H54 (cell line): ENCODE measurements at regions not wholly inside any gene's neighbourhood (a gene's known extent, or its start where the extent isn't known, plus 50 kb on each side); places are given as distances from the start of the nearest gene placed in this dataset.

Source experiments
- DNase-seq: peaks from one replicate; pipeline ENCODE4 v3.0.0; 2011; ENCODE audit warnings: low spot score, mixed read lengths; ENCODE audit not compliant: insufficient read length
- FAIRE-seq: peaks from 3 replicates; lab custom pipeline; 2011; peaks lifted over from hg19 to GRCh38; lab: Jason Lieb, UNC
- POLR2A ChIP-seq: IDR thresholded peaks from 2 replicates; pipeline ENCODE4 v1.6.1; 2011; ENCODE audit warnings: low read depth, mild to moderate bottlenecking, low read length

DNA sequence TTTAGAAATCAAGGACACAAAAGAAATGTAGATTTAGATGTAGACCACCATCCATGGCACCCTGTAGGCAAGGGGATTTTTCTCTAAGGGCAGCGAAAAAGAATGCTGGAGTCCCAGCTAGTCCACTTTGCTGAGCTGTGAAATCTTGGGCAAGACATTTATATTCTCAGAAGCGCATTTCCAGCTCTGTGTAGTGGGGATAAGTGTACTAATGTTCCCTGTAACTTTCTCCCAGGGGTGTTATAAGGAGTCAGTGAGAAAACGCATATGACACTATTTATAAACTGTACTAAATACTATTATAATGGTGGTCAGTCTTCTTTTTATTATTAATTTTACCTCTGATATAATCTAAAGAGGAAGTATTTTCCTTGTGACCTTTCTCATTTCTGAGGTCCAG is 133.4 kb upstream of the FRMD6 start:
- no peak for DNase-seq
- TF ChIP-seq POLR2A: no peak
- FAIRE-seq: no peak

DNA sequence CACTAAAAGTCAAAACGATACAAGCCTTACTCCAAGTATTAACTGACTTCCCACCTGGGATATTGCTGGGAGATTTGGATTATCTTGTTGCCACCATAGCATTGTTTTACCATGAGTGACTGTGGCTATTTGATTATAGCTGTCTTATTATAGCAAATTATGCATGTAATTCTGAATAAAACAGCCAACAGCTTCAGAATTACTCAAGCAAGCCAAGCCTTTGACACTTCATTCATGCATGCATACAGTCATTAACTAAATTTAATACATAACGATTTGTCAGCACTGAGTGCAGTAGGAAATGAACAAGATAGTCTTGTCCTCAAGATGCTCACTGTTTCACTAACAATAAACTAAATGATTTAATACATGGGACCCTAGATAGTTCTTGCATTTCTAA is 133.0 kb upstream of the FRMD6 start:
- no peak for TF ChIP-seq POLR2A
- FAIRE-seq (no peak), DNase-seq (no peak)

DNA sequence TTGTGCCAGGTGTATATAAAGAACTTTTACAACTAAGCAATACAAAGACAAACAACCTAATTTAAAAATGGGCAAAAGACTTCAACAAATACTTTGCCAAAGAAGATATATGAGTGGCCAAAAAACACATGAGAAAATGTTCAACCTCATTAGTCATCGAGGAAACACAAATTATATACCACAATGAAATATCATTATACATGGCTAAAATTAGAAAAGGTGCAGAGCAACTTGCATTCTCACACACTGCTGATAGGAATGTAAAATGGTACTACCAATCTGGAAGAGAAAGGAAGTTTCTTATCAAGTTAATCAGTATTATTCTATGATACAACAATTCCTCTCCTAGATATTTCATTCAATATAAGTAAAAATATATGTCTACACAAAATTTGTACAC is 131.6 kb upstream of the FRMD6 start:
- no peak for DNase-seq
- FAIRE-seq: no peak
- TF ChIP-seq POLR2A: no peak

DNA sequence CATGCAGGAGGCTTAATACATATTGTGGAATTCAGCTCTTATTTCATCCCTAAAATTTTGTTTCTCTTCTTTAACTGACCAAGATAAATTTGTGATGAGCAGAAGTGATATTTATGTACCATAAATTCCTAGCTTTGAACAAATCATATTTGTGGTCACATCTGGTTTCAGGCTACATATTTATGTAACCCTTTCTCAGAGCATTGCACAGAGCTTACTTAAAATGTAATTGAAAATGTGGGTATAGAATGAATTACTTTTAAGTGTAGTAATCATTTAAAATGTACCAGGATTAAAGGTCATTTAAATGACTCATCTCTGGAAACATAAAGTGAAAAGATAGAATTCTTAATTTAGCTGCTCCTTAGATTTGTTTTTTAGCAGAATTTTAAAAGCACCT is 129.9 kb upstream of the FRMD6 start:
- no peak for TF ChIP-seq POLR2A
- FAIRE-seq: no peak
- no peak for DNase-seq

DNA sequence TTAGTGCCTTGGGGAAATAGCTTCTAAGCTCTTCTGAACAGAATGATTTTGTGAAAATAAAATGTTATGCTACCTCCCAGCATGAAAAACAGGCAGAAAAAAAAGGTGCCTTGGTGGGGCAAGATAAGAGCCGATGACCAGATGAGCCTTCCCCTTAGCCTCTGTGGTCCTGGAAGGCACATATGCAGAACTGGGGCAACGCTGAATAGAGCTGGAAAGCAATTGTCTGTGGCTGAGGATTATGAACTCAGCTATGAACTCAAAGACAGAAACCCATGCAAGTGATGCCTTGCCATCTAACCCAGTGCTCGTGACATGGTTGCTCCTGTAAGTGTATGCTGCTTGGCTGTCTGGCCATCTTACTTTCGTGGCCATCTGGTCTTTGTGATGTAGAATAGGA is 128.5 kb upstream of the FRMD6 start:
- no peak for FAIRE-seq
- DNase-seq: no peak
- TF ChIP-seq POLR2A: no peak

DNA sequence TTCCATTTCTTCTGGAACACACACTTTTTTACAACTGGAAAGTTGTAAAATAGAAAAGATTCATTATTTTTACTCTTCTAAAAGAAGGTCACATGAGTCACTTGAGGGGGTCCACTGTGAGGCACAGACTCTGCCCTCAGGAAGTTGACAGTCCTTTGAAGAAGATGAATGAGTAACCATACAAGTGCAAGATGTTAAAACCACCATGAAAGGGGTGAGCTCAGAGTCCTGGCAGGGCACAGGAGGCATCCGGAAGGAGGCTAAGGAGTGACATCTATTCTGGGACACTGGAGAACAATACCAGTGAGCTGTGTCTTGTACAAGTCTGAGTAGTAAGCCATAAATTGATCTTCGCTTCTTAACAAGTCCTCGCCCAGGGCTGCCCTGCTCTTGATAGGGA is 126.0 kb upstream of the FRMD6 start:
- DNase-seq (no peak), FAIRE-seq (no peak)
- TF ChIP-seq POLR2A: no peak

DNA sequence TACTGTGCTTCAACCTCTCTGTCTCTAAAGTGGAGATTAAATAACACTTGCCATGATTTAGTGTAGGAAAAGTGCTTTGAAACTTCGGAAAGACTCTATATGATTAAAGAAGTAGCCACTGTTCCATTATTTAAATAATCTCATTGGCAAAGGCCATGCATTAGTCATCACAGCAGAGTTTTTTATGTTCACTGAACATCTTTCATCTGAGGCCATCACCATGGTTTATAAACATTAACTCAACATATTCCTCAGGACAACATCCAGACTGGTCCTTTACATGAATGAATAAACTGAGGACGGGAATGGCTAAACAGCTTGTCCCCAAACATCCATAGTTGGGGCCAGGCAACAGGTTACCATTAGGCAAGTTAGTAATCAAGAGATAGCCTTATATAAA is 124.6 kb upstream of the FRMD6 start:
- FAIRE-seq: no peak
- no peak for TF ChIP-seq POLR2A

DNA sequence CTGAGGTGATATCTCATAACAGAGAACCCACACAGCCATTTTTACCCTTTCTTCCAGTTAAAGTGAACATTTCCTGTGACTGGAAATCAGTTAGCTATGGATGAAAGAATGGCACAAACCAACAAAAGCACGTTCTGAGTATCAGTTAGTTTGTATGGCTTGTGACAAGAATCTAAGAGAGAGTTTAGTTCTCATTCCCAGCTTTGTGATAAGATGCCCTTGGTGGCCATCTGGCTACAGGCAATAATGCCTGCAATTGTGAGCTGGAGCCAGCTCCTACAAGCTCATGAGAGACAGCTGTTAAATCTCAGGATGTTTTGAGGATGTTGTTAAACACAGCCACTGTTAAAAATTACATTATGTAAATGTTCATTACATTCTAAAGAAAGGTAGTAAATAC is 122.0 kb upstream of the FRMD6 start:
- DNase-seq (no peak), FAIRE-seq (no peak)
- no peak for TF ChIP-seq POLR2A

More for the DNA sequence above, 124.6 kb upstream of the FRMD6 start:
- DNase-seq: no peak

DNA sequence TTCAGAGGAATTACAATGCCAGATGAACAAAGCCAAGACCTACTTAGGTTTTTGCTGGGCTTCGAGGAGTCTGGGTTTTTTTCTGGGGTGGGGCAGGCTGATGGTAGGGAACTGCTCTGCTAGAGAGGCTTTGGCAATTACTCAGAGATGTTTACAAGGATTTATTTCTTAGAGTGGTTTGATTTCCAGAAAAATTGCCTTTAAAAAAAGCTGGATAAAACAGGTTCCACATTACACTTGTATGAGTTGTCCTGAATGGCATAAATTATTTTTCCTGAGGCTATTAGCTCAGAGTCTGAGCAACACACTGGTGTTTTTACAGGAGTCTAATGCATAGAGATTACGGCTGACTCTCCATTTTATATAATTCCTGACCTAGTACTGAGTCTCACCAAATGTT is 118.5 kb upstream of the FRMD6 start:
- DNase-seq: no peak
- FAIRE-seq: peak; percentile 91
- TF ChIP-seq POLR2A: no peak

DNA sequence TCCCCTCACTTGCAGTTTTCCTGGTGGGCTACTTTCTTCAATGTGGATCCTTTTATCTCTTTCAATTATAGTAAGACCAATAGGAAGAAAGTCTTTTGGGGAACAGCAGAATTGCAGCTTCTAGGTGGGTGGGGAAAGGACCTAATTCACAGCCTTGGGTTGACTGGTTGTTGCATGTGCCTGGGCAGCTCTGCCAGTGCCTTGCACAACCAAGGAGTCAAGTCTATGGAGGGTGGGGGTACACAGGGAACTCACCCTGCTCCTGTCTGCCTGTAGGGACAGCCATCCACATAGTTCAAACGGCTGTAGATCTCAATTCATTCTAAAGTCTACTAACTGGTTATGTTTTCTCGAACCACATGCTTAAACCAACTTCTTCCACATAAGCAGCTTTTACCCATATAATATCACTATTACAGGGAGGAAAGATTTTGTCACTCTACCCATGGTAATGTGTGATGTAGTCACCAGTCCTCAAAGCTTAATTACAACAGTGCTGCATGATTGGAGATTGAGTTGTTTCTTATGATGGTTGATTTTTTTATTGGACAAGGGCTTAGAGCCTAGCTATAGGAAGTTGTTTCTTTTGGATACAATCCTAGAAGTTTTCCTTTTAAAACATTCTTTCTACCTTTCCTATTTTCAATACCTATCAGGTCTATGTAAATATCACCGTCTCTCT is 117.7 kb upstream of the FRMD6 start:
- DNase-seq: no peak
- peak; percentile 15 for FAIRE-seq
- TF ChIP-seq POLR2A: no peak

DNA sequence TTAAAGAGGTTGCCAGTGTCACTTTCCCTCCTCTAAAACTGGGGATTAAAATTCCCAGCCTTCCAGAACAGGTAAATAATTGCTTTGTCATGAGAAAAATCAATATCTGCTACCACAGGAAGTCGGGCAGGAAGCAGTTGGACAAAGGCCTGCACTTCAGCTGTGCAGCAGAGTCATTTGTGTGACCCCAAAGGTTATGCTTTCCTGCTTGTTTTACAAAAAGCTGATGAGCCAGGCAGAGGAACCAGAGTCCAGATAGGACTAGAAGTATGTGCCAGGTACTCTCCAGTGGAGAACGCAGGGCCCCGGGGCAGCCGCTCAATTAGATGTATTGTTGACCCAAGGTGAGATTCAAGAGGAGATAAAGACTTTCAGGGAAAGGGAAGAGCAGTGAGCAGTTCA is 117.1 kb upstream of the FRMD6 start:
- TF ChIP-seq POLR2A: no peak
- FAIRE-seq (peak; percentile 93), DNase-seq (no peak)

DNA sequence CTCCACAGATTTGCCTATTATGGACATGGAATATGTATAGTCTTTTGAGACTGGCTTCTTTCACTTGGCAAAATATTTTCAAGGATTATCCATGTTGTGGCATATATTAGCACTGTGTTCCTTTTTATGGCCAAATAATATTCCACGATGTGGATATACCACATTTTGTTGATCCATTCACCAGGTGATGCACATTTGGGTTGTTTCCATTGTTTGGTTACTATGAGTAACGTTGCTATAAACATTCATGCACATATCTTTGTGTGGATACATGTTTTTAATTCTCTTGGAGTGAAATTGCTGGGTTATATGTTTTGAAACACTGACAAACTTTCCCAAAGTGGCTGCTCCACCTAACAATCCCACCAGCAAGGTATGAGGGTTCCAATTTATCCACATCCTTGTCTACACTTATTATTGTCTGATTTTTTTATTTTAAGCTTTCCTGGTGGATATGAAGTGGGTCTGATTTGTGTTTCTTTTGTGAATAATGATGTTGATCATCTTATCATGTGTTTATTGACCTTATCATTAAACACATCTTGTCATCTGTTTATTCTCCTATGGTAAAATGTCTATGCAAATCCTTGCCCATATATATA is 116.2 kb upstream of the FRMD6 start:
- no peak for TF ChIP-seq POLR2A
- FAIRE-seq (no peak), DNase-seq (no peak)

DNA sequence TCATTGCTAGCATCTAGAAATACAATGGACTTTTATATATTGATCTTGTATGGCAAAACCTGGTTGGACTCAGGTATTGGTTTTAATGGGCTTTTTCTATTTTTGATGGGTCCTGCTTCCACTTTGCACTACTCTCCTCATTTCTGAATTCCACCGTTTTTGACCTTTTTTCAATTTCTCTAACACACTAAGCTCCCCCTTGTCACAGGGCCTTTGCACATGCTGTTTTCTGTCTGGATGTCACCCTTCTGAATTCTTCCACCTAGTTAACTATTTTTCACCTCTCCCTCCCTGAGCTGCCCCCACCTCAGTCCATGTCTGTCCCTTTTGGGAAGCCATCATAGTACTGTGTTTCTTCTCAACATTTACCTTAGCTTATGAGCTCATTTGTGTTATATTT is 112.7 kb upstream of the FRMD6 start:
- no peak for TF ChIP-seq POLR2A
- no peak for DNase-seq
- no peak for FAIRE-seq

DNA sequence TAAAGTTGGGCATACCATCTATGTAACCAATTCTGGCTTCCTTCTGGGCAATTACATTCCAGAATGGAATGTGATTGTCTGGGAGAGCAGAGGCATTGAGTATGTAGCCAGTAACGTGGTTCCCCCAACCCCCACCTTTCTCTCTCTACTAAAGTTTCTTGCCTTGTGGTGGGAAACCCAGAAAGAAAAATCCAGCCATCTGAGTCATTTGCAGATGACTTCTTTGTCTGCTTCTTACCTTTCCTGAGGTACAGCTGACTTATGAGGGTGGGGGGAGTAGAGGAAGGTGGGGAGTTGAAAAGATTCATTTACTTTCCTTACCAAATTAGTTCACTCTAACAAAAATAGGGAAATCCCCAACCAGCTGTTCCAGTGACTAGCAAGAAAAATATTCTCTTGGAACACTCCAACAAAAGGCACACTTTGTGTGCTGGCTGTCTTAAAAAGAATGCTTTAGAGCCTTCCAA is 112.1 kb upstream of the FRMD6 start:
- DNase-seq: peak; percentile 23
- peak; percentile 96 for FAIRE-seq

DNA sequence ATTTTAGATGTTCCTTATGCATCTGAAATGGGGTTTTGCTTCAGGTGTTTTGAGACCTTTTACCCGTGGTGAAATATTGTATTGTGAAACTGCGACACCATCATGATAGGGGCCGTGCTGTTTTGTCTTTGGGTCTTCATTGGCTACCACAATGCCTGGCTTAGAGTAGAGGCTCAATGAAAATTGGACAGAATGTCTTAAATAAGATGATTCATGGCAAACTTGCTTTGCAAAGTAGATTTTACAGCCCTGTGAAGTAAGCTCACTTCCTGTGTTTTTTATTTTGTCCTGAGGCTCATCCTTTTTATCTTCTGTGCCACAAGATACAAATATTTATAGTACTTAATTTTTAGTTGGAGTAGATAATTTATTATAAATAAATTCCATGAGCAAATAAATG is 111.3 kb upstream of the FRMD6 start:
- TF ChIP-seq POLR2A: no peak
- peak; percentile 66 for FAIRE-seq
- DNase-seq: no peak

More for the DNA sequence above, 112.1 kb upstream of the FRMD6 start:
- TF ChIP-seq POLR2A: no peak
